Muscle layer of colon (tissue), 2 donors: ENCODE measurements at regions not wholly inside any gene's neighbourhood (a gene's known extent, or its start where the extent isn't known, plus 50 kb on each side); places are given as distances from the start of the nearest gene placed in this dataset.

Source experiments
- H3K27ac ChIP-seq: one replicate; pipeline ENCODE4 v1.7.0; 2013; ENCODE audit warnings: low read depth, mild to moderate bottlenecking, low read length, moderate library complexity
- H3K27me3 ChIP-seq, 2 donors: one replicate each; pipeline ENCODE4 v1.7.0; 2013; ENCODE audit warnings: low read length in 2 of 2, mild to moderate bottlenecking in 2 of 2; ENCODE audit not compliant: insufficient read depth in 2 of 2, control insufficient read depth in 1 of 2
- H3K36me3 ChIP-seq: one replicate; pipeline ENCODE4 v1.7.0; 2013; ENCODE audit warnings: mild to moderate bottlenecking, low read length; ENCODE audit not compliant: insufficient read depth
- H3K4me1 ChIP-seq: one replicate; pipeline ENCODE4 v1.7.0; 2013; ENCODE audit warnings: mild to moderate bottlenecking, low read length; ENCODE audit not compliant: insufficient read depth
- H3K4me3 ChIP-seq, 2 donors: one replicate each; pipeline ENCODE4 v1.7.0; 2013; ENCODE audit warnings: low read length in 2 of 2, low read depth in 1 of 2, mild to moderate bottlenecking in 1 of 2, moderate library complexity in 1 of 2
- H3K9ac ChIP-seq: one replicate; pipeline ENCODE4 v1.7.0; 2013; ENCODE audit warnings: low read length
- H3K9me3 ChIP-seq: one replicate; pipeline ENCODE4 v1.7.0; 2013; ENCODE audit warnings: mild to moderate bottlenecking, low read length
- donor health status: abdominal sarcoma.
- donor health status: Adenocarcinoma of cecum.

DNA sequence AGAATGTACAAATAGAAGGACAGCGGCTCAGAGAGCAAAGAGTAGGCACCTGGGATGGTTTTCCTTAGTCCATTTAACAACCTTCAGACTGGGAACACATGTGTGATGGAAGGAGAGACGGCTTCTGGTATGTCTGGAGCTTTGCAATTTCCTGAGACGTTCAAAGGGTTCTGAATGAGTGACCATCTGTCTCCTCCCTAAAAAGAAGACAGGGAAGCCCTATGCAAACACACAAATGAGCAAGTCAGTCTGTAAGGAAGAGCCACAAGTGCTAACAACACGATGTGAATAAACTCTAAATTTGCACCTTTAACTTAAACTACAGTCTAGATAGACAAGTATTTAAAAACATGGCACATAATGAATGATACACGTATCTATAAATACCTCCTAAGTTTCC, 391.0 kb downstream of the ICE1 start:
- Histone ChIP-seq H3K4me1 (no peaks in the 10 kb centered on the region), H3K36me3 (no peaks in the 10 kb centered on the region), H3K4me3 (no peak overlapping the region), H3K9ac (no peak overlapping the region), H3K27ac (no peak overlapping the region), H3K9me3 (no peaks in the 10 kb centered on the region), H3K27me3 (no peaks in the 10 kb centered on the region)

DNA sequence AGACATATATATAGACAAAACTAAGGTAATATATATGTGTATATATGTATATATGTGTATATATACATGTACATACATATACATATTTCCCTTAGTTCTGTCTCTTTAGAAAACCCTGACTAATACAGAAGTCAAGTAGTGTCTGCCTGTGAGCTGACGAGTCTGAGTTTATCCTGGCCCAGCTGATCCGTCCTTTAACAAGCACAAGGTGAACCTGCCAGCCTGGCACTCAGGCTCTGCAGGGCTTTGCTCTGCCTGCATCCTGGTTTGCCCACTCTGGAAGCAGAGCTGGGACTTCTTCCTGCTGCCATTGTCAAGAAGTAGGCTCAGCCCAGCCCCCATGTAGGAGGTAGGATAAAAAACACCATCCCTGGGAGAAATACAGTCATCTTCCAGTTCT, 388.0 kb downstream of the ICE1 start:
- H3K4me1 ChIP-seq = no peaks in the 10 kb centered on the region
- H3K4me3 ChIP-seq = no peak overlapping the region
- H3K9me3 ChIP-seq = no peaks in the 10 kb centered on the region
- H3K9ac ChIP-seq = no peak overlapping the region
- H3K27ac ChIP-seq = no peak overlapping the region
- no peaks in the 10 kb centered on the region for H3K27me3 ChIP-seq
- no peaks in the 10 kb centered on the region for H3K36me3 ChIP-seq

GRCh38 chr5:5805916-5806315, 383.4 kb downstream of the ICE1 start:
- Histone ChIP-seq H3K27ac (no peak overlapping the region), H3K36me3 (no peaks in the 10 kb centered on the region), H3K9ac (no peak overlapping the region), H3K9me3 (no peaks in the 10 kb centered on the region), H3K4me3 (no peak overlapping the region), H3K27me3 (no peaks in the 10 kb centered on the region), H3K4me1 (no peaks in the 10 kb centered on the region)

- Histone ChIP-seq H3K27me3 (no peaks in the 10 kb centered on the region), H3K36me3 (no peaks in the 10 kb centered on the region), H3K4me1 (no peaks in the 10 kb centered on the region), H3K27ac (no peak overlapping the region), H3K9me3 (no peaks in the 10 kb centered on the region), H3K4me3 (no peak overlapping the region), H3K9ac (no peak overlapping the region)
These were observed 382.2 kb downstream of the ICE1 start for GRCh38 chr5:5804478-5805233.

- no peaks in the 10 kb centered on the region for H3K9me3 ChIP-seq
- H3K36me3 ChIP-seq = no peaks in the 10 kb centered on the region
- no peak overlapping the region for H3K9ac ChIP-seq
- H3K27me3 ChIP-seq = no peaks in the 10 kb centered on the region
- H3K4me1 ChIP-seq = peaks cover 12% of the 10 kb centered on the region
- H3K27ac ChIP-seq = no peak overlapping the region
- no peak overlapping the region for H3K4me3 ChIP-seq
These were observed 378.6 kb downstream of the ICE1 start for GRCh38 chr5:5800801-5801761.

- H3K9me3 ChIP-seq = no peaks in the 10 kb centered on the region
- no peak overlapping the region for H3K4me3 ChIP-seq
- H3K4me1 ChIP-seq = peaks cover 12% of the 10 kb centered on the region
These were observed 377.3 kb downstream of the ICE1 start for GRCh38 chr5:5799826-5800225.

DNA sequence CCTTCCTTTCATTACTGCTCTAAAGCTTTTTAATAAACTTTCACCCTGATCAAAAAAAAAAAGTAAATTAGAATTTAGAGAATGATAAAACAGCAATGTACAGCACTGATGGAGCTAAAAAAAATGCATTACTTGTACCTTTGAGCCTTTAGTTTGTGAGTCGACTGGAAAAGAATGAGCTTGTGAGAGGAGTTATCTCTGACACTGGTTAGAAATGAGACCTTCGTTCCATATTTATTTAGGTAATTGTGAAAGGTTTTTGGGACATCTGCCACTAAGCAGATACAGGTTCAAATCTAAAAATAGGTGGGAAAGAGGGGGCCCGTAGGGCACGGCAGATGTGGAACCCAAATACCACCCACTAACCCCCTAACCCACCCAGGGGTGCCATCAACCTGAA, 376.8 kb downstream of the ICE1 start:
- Histone ChIP-seq H3K27ac (no peak overlapping the region), H3K9me3 (no peaks in the 10 kb centered on the region), H3K9ac (no peak overlapping the region), H3K36me3 (no peaks in the 10 kb centered on the region), H3K4me1 (peaks cover 12% of the 10 kb centered on the region), H3K4me3 (no peak overlapping the region), H3K27me3 (no peaks in the 10 kb centered on the region)

More at GRCh38 chr5:5799826-5800225, 377.3 kb downstream of the ICE1 start:
- H3K27ac ChIP-seq = no peak overlapping the region
- H3K36me3 ChIP-seq = no peaks in the 10 kb centered on the region
- no peaks in the 10 kb centered on the region for H3K27me3 ChIP-seq
- H3K9ac ChIP-seq = no peak overlapping the region

GRCh38 chr5:5798462-5798861, 376.0 kb downstream of the ICE1 start:
- Histone ChIP-seq H3K9me3 (no peaks in the 10 kb centered on the region), H3K4me1 (peaks cover 12% of the 10 kb centered on the region), H3K27me3 (no peaks in the 10 kb centered on the region), H3K9ac (no peak overlapping the region), H3K4me3 (no peak overlapping the region), H3K27ac (no peak overlapping the region), H3K36me3 (no peaks in the 10 kb centered on the region)

- H3K36me3 ChIP-seq = no peaks in the 10 kb centered on the region
- H3K4me1 ChIP-seq = peaks cover 12% of the 10 kb centered on the region
- H3K27me3 ChIP-seq = no peaks in the 10 kb centered on the region
- no peak overlapping the region for H3K9ac ChIP-seq
- H3K9me3 ChIP-seq = no peaks in the 10 kb centered on the region
- no peak overlapping the region for H3K4me3 ChIP-seq
- no peak overlapping the region for H3K27ac ChIP-seq
These were observed 375.6 kb downstream of the ICE1 start for GRCh38 chr5:5798041-5798440.

DNA sequence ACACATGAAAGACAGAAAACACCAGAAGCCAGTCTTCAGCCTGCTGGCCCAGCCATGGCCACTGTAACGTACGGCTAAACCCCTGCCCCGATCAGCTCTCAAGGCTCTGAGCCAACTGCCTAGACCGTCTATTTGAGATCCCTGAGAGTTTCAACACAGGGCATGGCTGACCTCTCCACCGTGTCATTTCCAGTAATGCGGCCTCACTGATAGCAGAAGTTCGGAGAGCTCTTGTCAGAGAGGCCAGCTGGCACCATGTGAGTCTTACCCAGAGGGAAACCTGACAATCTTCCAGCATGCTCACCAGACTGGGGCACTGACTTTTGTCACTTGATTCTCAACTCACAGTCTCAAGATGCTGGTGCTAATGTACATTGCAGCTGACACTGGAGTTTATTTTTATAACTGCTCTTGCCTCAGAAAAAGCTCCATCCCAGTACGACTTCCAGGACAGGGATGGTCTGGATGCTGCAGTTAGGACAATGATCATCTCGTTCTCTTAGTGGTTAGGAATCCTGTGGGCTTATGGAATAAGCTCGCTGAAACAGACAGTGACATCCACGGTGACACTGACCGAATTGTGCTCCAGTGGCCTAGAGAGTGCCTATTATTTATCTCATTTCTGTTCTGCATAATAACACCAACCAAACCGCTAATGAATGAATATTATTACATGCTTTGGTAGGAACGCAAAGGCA, 372.7 kb downstream of the ICE1 start:
- Histone ChIP-seq H3K27me3 (no peaks in the 10 kb centered on the region), H3K4me1 (peaks cover 12% of the 10 kb centered on the region), H3K36me3 (no peaks in the 10 kb centered on the region), H3K27ac (no peak overlapping the region), H3K9me3 (no peaks in the 10 kb centered on the region), H3K4me3 (no peak overlapping the region), H3K9ac (no peak overlapping the region)

DNA sequence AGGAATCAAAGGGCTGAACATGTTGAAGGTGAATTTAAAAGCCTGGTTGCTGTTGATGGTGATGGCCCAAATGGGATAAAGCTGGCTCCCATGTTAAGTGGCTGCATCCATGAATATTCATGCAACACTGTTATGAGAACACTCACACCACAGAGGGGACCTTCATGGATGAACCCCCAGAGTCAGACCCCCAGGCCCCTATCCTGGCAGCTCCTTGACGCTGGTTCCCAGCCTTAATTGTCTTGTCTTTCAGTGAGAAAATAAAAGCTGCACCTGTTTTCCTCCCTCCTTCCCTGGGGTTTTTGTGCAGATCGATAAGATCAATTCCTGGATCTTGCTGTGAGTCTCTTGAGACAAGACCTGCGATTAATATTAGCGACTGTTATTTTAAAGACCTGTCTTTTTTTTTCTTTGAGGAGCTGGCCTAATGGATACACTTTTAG, 371.7 kb downstream of the ICE1 start:
- H3K9ac ChIP-seq = no peak overlapping the region
- H3K36me3 ChIP-seq = no peaks in the 10 kb centered on the region
- H3K27ac ChIP-seq = no peak overlapping the region
- no peaks in the 10 kb centered on the region for H3K27me3 ChIP-seq
- peaks cover 12% of the 10 kb centered on the region for H3K4me1 ChIP-seq
- no peak overlapping the region for H3K4me3 ChIP-seq
- H3K9me3 ChIP-seq = no peaks in the 10 kb centered on the region
